ENCODE measurements at regions not wholly inside any gene's neighbourhood (a gene's known extent, or its start where the extent isn't known, plus 50 kb on each side); places are given as distances from the start of the nearest gene placed in this dataset.

DNA sequence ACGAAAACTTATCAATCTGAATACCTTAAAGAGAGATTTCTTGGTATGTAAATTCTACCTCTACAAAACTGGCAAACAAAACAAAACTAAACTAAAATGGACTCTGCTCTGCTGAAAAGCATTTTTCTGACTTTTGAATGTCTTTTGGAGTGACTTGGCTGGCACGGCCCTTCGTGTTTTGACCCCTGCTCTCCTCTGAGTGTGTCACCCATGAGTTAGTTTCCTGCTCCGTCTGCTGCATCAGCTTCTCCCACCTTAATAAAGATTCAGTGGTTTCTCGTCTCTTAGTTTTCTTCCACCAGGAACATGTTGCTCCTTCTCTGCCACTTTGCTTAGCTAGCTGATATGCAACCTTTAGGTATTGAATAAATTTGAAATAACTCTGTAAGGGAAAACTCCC lies 1084.0 kb upstream of the CDH18 start:
- H3K4me3 ChIP-seq (ENCODE audit: extremely low read depth, insufficient read depth, low read length, poor library complexity, severe bottlenecking), result no peak overlapping the region
- 86 to 92% methylated on average over 3 of the region's 5 CpGs for WGBS, 2 experiments (ENCODE audit: insufficient coverage in 2 of 2)
- H3K36me3 ChIP-seq (ENCODE audit: control insufficient read depth, insufficient read depth, low read length), result no peaks in the 10 kb centered on the region
- no peaks in the 10 kb centered on the region for H3K4me1 ChIP-seq (ENCODE audit: control insufficient read depth, insufficient read depth, low read length, poor library complexity, severe bottlenecking)
- H3K27ac ChIP-seq (ENCODE audit: low read depth, low read length, severe bottlenecking), result no peak overlapping the region
- no peaks in the 10 kb centered on the region for H3K9me3 ChIP-seq (ENCODE audit: control insufficient read depth, low read length)

DNA sequence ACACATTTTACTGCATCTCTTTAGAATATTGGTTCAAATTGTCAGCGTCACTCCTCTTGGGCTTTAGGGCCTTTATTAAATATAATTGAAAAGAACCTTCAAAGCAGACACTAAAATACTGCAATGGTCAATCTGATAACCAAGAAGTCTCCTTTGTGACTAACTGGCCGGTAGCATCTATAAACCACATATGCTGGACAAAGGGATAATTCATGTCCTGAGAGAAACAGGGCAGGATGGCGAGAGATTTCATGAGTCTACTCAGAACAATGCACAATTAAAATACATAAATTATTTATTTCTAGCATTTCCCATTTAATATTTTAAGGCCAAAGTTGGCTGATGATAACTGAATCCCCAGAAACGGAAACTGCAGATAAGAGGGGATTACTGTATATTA lies 1083.4 kb upstream of the CDH18 start:
- Histone ChIP-seq H3K4me3 (ENCODE audit: extremely low read depth, insufficient read depth, low read length, poor library complexity, severe bottlenecking) (no peak overlapping the region), H3K27ac (ENCODE audit: low read depth, low read length, severe bottlenecking) (no peak overlapping the region), H3K36me3 (ENCODE audit: control insufficient read depth, insufficient read depth, low read length) (no peaks in the 10 kb centered on the region), H3K4me1 (ENCODE audit: control insufficient read depth, insufficient read depth, low read length, poor library complexity, severe bottlenecking) (no peaks in the 10 kb centered on the region), H3K9me3 (ENCODE audit: control insufficient read depth, low read length) (no peaks in the 10 kb centered on the region)
- 100% methylated on average over 1 of the region's 4 CpGs for WGBS, 2 experiments (ENCODE audit: insufficient coverage in 2 of 2)

DNA sequence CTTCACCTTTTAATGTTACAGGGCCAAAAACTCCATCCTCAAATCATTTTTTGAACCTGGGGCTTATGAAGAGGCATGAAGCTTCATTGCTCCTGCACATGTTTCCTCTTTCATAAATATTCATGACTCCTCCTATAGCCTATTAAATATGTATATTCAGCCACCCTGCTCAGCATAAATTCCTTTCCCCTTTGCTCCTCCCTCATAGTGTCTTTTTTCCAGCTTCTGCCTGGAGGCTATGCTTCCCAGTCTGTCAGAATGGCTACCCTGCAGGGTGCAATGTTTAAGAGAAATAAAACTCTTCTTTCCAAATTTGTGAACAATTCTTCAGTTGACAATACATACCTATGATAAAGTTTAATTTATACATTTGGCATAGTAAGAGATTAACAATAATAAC lies 1082.9 kb upstream of the CDH18 start:
- H3K27ac ChIP-seq (ENCODE audit: low read depth, low read length, severe bottlenecking), result no peak overlapping the region
- no peaks in the 10 kb centered on the region for H3K36me3 ChIP-seq (ENCODE audit: control insufficient read depth, insufficient read depth, low read length)
- H3K4me1 ChIP-seq (ENCODE audit: control insufficient read depth, insufficient read depth, low read length, poor library complexity, severe bottlenecking), result no peaks in the 10 kb centered on the region
- no peaks in the 10 kb centered on the region for H3K9me3 ChIP-seq (ENCODE audit: control insufficient read depth, low read length)
- no peak overlapping the region for H3K4me3 ChIP-seq (ENCODE audit: extremely low read depth, insufficient read depth, low read length, poor library complexity, severe bottlenecking)

DNA sequence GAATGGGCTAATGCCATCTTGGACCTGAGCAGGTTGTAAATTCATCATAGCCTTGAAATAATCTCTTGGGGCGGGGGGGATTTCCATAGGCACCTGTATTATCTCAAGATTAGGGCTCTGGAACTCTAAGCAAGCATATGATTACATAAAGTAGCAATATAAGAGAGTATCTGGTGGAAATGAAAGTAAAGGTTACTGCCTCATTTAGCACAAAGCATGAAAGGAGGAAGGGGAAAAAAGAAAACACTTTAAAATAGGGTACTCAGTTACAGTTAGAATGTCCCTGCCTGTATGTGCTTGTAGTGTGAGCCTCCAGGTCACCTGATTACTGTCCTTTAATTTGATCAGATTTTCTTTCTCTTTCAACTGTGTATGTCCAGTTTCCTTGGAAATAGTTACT lies 1079.7 kb upstream of the CDH18 start:
- Histone ChIP-seq H3K36me3 (ENCODE audit: control insufficient read depth, insufficient read depth, low read length) (no peaks in the 10 kb centered on the region), H3K4me3 (ENCODE audit: extremely low read depth, insufficient read depth, low read length, poor library complexity, severe bottlenecking) (no peak overlapping the region), H3K27ac (ENCODE audit: low read depth, low read length, severe bottlenecking) (no peak overlapping the region), H3K9me3 (ENCODE audit: control insufficient read depth, low read length) (peaks cover 10% of the 10 kb centered on the region), H3K4me1 (ENCODE audit: control insufficient read depth, insufficient read depth, low read length, poor library complexity, severe bottlenecking) (no peaks in the 10 kb centered on the region)
- no CpG with 5 or more reads among the region's 1 CpG for WGBS, 2 experiments (ENCODE audit: insufficient coverage in 2 of 2)

DNA sequence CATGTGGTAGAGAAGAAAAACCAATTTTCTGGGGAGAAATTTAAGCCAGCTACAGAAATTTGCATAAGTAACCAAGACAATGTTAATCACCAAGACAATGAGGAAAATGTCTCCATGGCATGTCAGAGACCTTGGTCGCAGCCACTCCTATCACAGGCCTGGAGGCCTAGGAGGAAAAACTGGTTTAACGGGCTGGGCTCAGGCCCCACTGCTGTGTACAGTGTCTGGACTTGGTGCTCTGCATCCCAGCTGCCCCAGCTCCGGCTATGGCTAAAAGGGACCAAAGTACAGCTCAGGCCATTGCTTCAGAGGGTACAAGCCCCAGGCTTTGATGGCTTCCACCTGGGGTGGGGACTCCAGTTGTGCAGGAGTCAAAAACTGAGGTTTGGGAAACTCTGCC lies 1075.1 kb upstream of the CDH18 start:
- Histone ChIP-seq H3K27ac (ENCODE audit: low read depth, low read length, severe bottlenecking) (no peak overlapping the region), H3K36me3 (ENCODE audit: control insufficient read depth, insufficient read depth, low read length) (no peaks in the 10 kb centered on the region), H3K4me1 (ENCODE audit: control insufficient read depth, insufficient read depth, low read length, poor library complexity, severe bottlenecking) (no peaks in the 10 kb centered on the region), H3K4me3 (ENCODE audit: extremely low read depth, insufficient read depth, low read length, poor library complexity, severe bottlenecking) (no peak overlapping the region), H3K9me3 (ENCODE audit: control insufficient read depth, low read length) (peaks cover 13% of the 10 kb centered on the region)
- WGBS, 2 experiments (ENCODE audit: insufficient coverage in 2 of 2), result 91 to 97% methylated on average over 3 of the region's 3 CpGs

DNA sequence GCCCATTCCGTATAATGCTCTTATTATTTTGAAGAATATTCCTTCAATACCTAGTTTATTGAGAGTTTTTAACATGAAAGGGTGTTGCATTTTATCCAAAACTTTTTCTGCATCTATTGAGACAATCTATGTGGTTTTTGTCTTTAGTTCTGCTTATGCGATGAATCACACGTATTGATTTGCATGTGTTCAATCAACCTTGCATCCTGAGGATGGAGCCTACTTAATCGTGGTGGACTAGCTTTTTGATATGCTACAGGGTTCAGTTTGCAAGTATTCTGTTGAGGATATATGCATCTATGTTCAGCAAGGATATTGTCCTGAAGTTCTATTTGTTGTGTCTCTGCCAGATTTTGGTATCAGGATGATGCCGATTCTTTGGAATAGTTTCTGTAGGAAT lies 1070.3 kb upstream of the CDH18 start:
- Histone ChIP-seq H3K4me1 (ENCODE audit: control insufficient read depth, insufficient read depth, low read length, poor library complexity, severe bottlenecking) (no peaks in the 10 kb centered on the region), H3K27ac (ENCODE audit: low read depth, low read length, severe bottlenecking) (no peak overlapping the region), H3K4me3 (ENCODE audit: extremely low read depth, insufficient read depth, low read length, poor library complexity, severe bottlenecking) (no peak overlapping the region), H3K9me3 (ENCODE audit: control insufficient read depth, low read length) (peaks cover 9% of the 10 kb centered on the region), H3K36me3 (ENCODE audit: control insufficient read depth, insufficient read depth, low read length) (no peaks in the 10 kb centered on the region)
- WGBS, 2 experiments (ENCODE audit: insufficient coverage in 2 of 2), result 78 to 92% methylated on average over 3 to 4 of the region's 5 CpGs

DNA sequence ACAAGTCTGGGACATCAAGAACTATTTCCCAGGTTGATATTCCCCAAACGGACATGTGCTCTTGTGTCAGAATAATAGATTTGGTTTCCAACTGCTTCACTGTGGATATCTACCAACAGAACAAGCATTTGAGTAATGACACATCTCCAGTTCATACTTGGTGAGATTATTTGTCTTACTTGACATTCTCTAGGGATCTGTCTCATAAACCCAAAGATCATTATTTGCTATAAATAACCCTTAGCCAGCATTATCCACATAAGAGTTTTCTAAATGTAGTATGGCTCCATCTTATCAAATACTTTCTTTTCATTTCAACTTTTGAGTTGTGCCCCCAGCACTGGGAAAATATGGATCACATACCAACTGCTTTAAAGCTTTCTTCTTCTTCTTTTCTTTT lies 1063.9 kb upstream of the CDH18 start:
- Histone ChIP-seq H3K36me3 (ENCODE audit: control insufficient read depth, insufficient read depth, low read length) (no peaks in the 10 kb centered on the region), H3K27ac (ENCODE audit: low read depth, low read length, severe bottlenecking) (no peak overlapping the region), H3K4me1 (ENCODE audit: control insufficient read depth, insufficient read depth, low read length, poor library complexity, severe bottlenecking) (no peaks in the 10 kb centered on the region), H3K4me3 (ENCODE audit: extremely low read depth, insufficient read depth, low read length, poor library complexity, severe bottlenecking) (no peak overlapping the region), H3K9me3 (ENCODE audit: control insufficient read depth, low read length) (no peaks in the 10 kb centered on the region)
- 88 to 100% methylated on average over 1 of the region's 1 CpG for WGBS, 2 experiments (ENCODE audit: insufficient coverage in 2 of 2)

DNA sequence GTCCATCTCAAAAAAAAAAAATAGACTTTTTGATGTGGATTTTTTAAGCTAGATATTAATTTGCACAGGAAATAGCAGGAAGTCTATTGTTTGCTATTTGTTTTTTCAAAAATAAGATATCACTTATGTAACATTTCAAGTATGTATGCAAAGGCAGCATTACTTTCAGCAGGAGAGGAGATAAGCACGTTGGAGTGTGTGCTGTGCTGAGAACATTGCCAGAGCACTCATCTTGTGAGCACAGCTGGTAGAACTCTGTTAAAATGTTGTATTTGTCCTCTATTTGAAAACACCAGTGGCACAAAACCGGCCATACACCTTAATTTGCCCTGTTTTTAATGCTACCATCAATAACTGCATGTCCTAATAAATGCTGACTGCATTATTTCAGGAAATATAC lies 1061.9 kb upstream of the CDH18 start:
- no peak overlapping the region for H3K27ac ChIP-seq (ENCODE audit: low read depth, low read length, severe bottlenecking)
- WGBS, 2 experiments (ENCODE audit: insufficient coverage in 2 of 2), result 86% methylated on average over 1 of the region's 2 CpGs
- H3K4me1 ChIP-seq (ENCODE audit: control insufficient read depth, insufficient read depth, low read length, poor library complexity, severe bottlenecking), result no peaks in the 10 kb centered on the region
- no peaks in the 10 kb centered on the region for H3K9me3 ChIP-seq (ENCODE audit: control insufficient read depth, low read length)
- no peak overlapping the region for H3K4me3 ChIP-seq (ENCODE audit: extremely low read depth, insufficient read depth, low read length, poor library complexity, severe bottlenecking)
- no peaks in the 10 kb centered on the region for H3K36me3 ChIP-seq (ENCODE audit: control insufficient read depth, insufficient read depth, low read length)

DNA sequence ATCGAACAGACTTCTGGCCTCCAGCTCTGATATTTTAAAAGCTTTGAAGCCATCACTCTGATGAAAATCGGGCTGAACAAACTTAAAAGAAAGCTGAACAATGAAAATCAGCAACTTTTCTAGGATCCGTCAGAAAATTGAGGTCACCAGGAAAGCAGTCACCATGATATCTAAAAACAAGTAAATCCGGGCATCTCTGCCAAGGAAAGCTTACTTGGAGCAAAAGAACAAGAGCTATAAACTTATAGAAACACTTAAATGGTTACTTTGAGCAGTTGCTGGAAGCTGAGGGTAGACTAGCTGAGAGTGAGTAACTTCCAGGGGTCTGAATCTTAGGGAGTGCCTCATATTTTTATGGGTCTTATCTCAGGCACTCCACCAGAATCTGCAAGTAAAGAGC lies 1043.0 kb upstream of the CDH18 start:
- H3K4me1 ChIP-seq (ENCODE audit: control insufficient read depth, insufficient read depth, low read length, poor library complexity, severe bottlenecking), result no peaks in the 10 kb centered on the region
- 78 to 100% methylated on average over 2 to 4 of the region's 4 CpGs for WGBS, 2 experiments (ENCODE audit: insufficient coverage in 2 of 2)
- no peaks in the 10 kb centered on the region for H3K36me3 ChIP-seq (ENCODE audit: control insufficient read depth, insufficient read depth, low read length)
- no peaks in the 10 kb centered on the region for H3K9me3 ChIP-seq (ENCODE audit: control insufficient read depth, low read length)
- H3K27ac ChIP-seq (ENCODE audit: low read depth, low read length, severe bottlenecking), result no peak overlapping the region
- H3K4me3 ChIP-seq (ENCODE audit: extremely low read depth, insufficient read depth, low read length, poor library complexity, severe bottlenecking), result no peak overlapping the region

DNA sequence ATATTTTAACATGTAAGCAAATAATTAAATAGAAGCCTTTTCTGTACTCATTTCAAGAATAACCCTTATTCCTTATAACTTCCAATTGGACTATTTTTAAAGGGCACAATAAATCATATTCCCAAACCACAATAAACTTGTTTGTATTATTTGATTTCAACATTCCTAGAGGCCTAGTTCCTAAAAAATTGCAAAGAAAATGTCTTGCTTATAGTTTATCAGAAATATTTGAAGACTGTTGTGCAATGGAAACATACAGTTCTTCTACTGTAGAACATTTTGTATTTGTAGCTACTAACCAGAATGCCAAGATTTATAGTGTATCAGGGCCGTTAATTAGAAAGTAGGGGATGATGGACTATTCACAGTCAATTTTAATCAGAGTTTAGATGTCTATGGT lies 1037.0 kb upstream of the CDH18 start:
- H3K36me3 ChIP-seq (ENCODE audit: control insufficient read depth, insufficient read depth, low read length), result no peaks in the 10 kb centered on the region
- H3K4me1 ChIP-seq (ENCODE audit: control insufficient read depth, insufficient read depth, low read length, poor library complexity, severe bottlenecking), result no peaks in the 10 kb centered on the region
- no peak overlapping the region for H3K4me3 ChIP-seq (ENCODE audit: extremely low read depth, insufficient read depth, low read length, poor library complexity, severe bottlenecking)
- no CpG with 5 or more reads among the region's 1 CpG for WGBS, 2 experiments (ENCODE audit: insufficient coverage in 2 of 2)
- H3K27ac ChIP-seq (ENCODE audit: low read depth, low read length, severe bottlenecking), result no peak overlapping the region
- H3K9me3 ChIP-seq (ENCODE audit: control insufficient read depth, low read length), result no peaks in the 10 kb centered on the region

DNA sequence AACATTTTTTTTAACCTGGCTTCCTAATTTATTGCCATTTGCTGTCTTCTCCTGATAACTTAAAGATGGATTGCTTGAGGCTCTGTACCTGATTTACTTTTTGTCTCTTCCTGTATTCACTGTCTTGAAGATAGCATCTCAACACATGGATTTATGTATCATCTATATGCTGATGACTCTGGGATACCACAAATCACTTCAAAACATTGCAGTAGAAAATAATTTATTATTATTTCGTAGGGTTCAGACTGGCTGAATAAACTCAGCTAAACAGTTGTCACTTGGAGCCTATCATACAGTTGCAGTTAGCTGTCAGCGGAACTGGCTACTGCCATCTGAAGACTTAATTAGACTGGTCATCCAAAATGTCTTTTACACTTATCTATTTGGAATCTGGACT lies 1025.2 kb upstream of the CDH18 start:
- H3K4me1 ChIP-seq (ENCODE audit: control insufficient read depth, insufficient read depth, low read length, poor library complexity, severe bottlenecking), result no peaks in the 10 kb centered on the region
- H3K9me3 ChIP-seq (ENCODE audit: control insufficient read depth, low read length), result no peaks in the 10 kb centered on the region
- H3K27ac ChIP-seq (ENCODE audit: low read depth, low read length, severe bottlenecking), result no peak overlapping the region
- no CpG with 5 or more reads among the region's 2 CpGs for WGBS, 2 experiments (ENCODE audit: insufficient coverage in 2 of 2)
- no peaks in the 10 kb centered on the region for H3K36me3 ChIP-seq (ENCODE audit: control insufficient read depth, insufficient read depth, low read length)
- no peak overlapping the region for H3K4me3 ChIP-seq (ENCODE audit: extremely low read depth, insufficient read depth, low read length, poor library complexity, severe bottlenecking)

DNA sequence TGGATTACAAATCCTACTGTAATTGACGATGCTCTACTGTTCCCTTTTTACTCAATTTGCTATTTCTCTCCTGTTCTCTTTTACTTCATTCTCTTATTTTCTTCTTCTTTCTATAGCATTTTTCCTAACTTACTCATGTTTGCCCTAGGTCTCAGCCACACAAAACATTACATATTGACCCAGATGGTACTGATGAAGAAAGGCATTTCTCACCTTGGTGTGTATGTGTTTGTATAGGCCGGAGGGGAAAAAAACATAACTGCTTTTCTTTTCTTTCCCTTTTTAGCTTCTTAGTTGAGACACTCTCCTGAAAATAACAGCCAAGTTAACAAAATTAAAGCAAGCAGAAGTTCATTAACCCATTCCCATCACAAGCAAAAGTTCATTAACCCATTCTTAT lies 1019.8 kb upstream of the CDH18 start:
- H3K36me3 ChIP-seq (ENCODE audit: control insufficient read depth, insufficient read depth, low read length), result no peaks in the 10 kb centered on the region
- H3K4me3 ChIP-seq (ENCODE audit: extremely low read depth, insufficient read depth, low read length, poor library complexity, severe bottlenecking), result no peak overlapping the region
- H3K9me3 ChIP-seq (ENCODE audit: control insufficient read depth, low read length), result no peaks in the 10 kb centered on the region
- WGBS, 2 experiments (ENCODE audit: insufficient coverage in 2 of 2), result 83% methylated on average over 1 of the region's 2 CpGs
- no peaks in the 10 kb centered on the region for H3K4me1 ChIP-seq (ENCODE audit: control insufficient read depth, insufficient read depth, low read length, poor library complexity, severe bottlenecking)
- H3K27ac ChIP-seq (ENCODE audit: low read depth, low read length, severe bottlenecking), result no peak overlapping the region
